ENCODE measurements at regions not wholly inside any gene's neighbourhood (a gene's known extent, or its start where the extent isn't known, plus 50 kb on each side); places are given as distances from the start of the nearest gene placed in this dataset.

- no peak for DNase-seq (ENCODE audit: low read depth)
These were observed 221.4 kb downstream of the BLID start for GRCh38 chr11:121894581-121894980.

GRCh38 chr11:121892863-121893262 lies 223.2 kb downstream of the BLID start:
- TF ChIP-seq CTCF (IDR thresholded peaks at IDR 0.05; ENCODE audit: control insufficient read depth, insufficient read depth, low read depth, low read length, missing control alignments) = no peak
- no peak overlapping the region for H3K4me3 ChIP-seq (ENCODE audit: control insufficient read depth, low read depth, low read length)
- DNase-seq (ENCODE audit: low read depth) = no peak

More at GRCh38 chr11:121894581-121894980, 221.4 kb downstream of the BLID start:
- TF ChIP-seq CTCF (IDR thresholded peaks at IDR 0.05; ENCODE audit: control insufficient read depth, insufficient read depth, low read depth, low read length, missing control alignments) = no peak
- H3K4me3 ChIP-seq (ENCODE audit: control insufficient read depth, low read depth, low read length) = no peak overlapping the region

GRCh38 chr11:121892131-121892681 lies 223.8 kb downstream of the BLID start:
- TF ChIP-seq CTCF (IDR thresholded peaks at IDR 0.05; ENCODE audit: control insufficient read depth, insufficient read depth, low read depth, low read length, missing control alignments) = no peak
- H3K4me3 ChIP-seq (ENCODE audit: control insufficient read depth, low read depth, low read length) = no peak overlapping the region
- peak; percentile 83 for DNase-seq (ENCODE audit: low read depth)

GRCh38 chr11:121890946-121891515 lies 225.0 kb downstream of the BLID start:
- TF ChIP-seq CTCF (IDR thresholded peaks at IDR 0.05; ENCODE audit: control insufficient read depth, insufficient read depth, low read depth, low read length, missing control alignments) = no peak

GRCh38 chr11:121890377-121890776 lies 225.6 kb downstream of the BLID start:
- no peak overlapping the region for H3K4me3 ChIP-seq (ENCODE audit: control insufficient read depth, low read depth, low read length)
- TF ChIP-seq CTCF (IDR thresholded peaks at IDR 0.05; ENCODE audit: control insufficient read depth, insufficient read depth, low read depth, low read length, missing control alignments) = no peak
- DNase-seq (ENCODE audit: low read depth) = peak; percentile 95

More at GRCh38 chr11:121890946-121891515, 225.0 kb downstream of the BLID start:
- H3K4me3 ChIP-seq (ENCODE audit: control insufficient read depth, low read depth, low read length) = no peak overlapping the region
- DNase-seq (ENCODE audit: low read depth) = no peak

- DNase-seq (ENCODE audit: low read depth) = no peak
These were observed 226.1 kb downstream of the BLID start for GRCh38 chr11:121889931-121890330.

More at GRCh38 chr11:121889931-121890330, 226.1 kb downstream of the BLID start:
- no peak overlapping the region for H3K4me3 ChIP-seq (ENCODE audit: control insufficient read depth, low read depth, low read length)
- no peak for TF ChIP-seq CTCF (IDR thresholded peaks at IDR 0.05; ENCODE audit: control insufficient read depth, insufficient read depth, low read depth, low read length, missing control alignments)
